Upper lobe of right lung (tissue), 1 donor: ENCODE measurements at regions not wholly inside any gene's neighbourhood (a gene's known extent, or its start where the extent isn't known, plus 50 kb on each side); places are given as distances from the start of the nearest gene placed in this dataset.
"Not testable (repeated sequence)": the region's sequence is repeated elsewhere in the genome, so short reads cannot be mapped to it uniquely, and the experiment has no call there.

Experiments used
- ATAC-seq: fragments of 200-7000 bp; cut with Tn5 transposase; one replicate; pipeline ENCODE4 v1.9.1; 2020; ENCODE audit warnings: mild to moderate bottlenecking, moderate library complexity
- DNase-seq: peaks from one replicate; pipeline ENCODE4 v3.0.0-alpha.2; 2020
- H3K27ac ChIP-seq: fragments of 200-600 bp; one replicate; pipeline ENCODE4 v1.8.0; 2022
- H3K27me3 ChIP-seq: fragments of 200-600 bp; one replicate; pipeline ENCODE4 v1.8.0; 2022; ENCODE audit warnings: mild to moderate bottlenecking
- H3K36me3 ChIP-seq: fragments of 200-600 bp; one replicate; pipeline ENCODE4 v1.8.0; 2022
- H3K4me1 ChIP-seq: fragments of 200-600 bp; one replicate; pipeline ENCODE4 v1.8.0; 2022
- H3K4me3 ChIP-seq: fragments of 200-600 bp; one replicate; pipeline ENCODE4 v1.8.0; 2022; ENCODE audit warnings: mild to moderate bottlenecking
- H3K9me3 ChIP-seq: fragments of 200-600 bp; one replicate; pipeline ENCODE4 v1.8.0; 2022
- intact Hi-C: fragments of 100-400 bp; cut with DNase I; formaldehyde crosslinking; loops from one replicate; pipeline ENCODE4 v1.11.0; 2022
- TF ChIP-seq, protein P1 (sequence below): fragments of 200-600 bp; IDR thresholded peaks from one replicate; pipeline ENCODE4 v1.8.0; 2022; ENCODE audit warnings: antibody characterized with exemption
- donor health status: DM: no; HTN: yes; CAD: no; lungs with severe emphysema.

DNA sequence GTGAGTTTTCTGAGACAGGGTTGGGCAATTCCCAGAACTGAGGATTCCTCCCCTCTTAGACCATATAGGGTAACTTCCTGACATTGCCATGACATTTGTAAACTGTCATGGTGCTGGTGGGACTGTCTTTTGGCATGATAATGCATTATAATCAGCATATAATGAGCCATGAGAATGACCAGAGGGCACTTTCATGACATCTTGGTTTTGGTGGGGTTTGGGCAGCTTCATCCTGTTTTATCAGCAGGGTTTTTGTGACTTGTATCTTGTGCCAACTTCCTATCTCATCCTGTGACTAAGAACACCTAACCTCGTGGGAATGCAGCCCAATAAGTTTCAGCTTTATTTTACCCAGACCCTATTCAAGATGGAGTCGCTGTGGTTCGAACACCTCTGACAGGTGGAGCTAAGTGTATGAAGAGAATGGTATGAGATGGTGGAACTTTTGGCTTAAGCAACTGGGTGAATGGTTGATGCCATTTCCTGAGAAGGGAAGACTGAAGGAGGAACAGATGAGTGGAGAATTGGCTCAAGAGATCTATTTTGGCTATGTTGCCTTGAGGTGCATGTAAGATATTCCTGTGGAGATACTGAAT is 217.3 kb downstream of the RAB11FIP4 start:
- no peaks in the 10 kb centered on the region for H3K9me3 ChIP-seq
- H3K27ac ChIP-seq = no peak overlapping the region
- no peaks in the 10 kb centered on the region for H3K36me3 ChIP-seq
- DNase-seq = no peak
- no peak for ATAC-seq
- H3K4me3 ChIP-seq = no peak overlapping the region
- no peaks in the 10 kb centered on the region for H3K27me3 ChIP-seq
- no peaks in the 10 kb centered on the region for H3K4me1 ChIP-seq
- TF ChIP-seq, protein P1, sequence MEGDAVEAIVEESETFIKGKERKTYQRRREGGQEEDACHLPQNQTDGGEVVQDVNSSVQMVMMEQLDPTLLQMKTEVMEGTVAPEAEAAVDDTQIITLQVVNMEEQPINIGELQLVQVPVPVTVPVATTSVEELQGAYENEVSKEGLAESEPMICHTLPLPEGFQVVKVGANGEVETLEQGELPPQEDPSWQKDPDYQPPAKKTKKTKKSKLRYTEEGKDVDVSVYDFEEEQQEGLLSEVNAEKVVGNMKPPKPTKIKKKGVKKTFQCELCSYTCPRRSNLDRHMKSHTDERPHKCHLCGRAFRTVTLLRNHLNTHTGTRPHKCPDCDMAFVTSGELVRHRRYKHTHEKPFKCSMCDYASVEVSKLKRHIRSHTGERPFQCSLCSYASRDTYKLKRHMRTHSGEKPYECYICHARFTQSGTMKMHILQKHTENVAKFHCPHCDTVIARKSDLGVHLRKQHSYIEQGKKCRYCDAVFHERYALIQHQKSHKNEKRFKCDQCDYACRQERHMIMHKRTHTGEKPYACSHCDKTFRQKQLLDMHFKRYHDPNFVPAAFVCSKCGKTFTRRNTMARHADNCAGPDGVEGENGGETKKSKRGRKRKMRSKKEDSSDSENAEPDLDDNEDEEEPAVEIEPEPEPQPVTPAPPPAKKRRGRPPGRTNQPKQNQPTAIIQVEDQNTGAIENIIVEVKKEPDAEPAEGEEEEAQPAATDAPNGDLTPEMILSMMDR = no peak
- intact Hi-C loops = no loop called here

DNA sequence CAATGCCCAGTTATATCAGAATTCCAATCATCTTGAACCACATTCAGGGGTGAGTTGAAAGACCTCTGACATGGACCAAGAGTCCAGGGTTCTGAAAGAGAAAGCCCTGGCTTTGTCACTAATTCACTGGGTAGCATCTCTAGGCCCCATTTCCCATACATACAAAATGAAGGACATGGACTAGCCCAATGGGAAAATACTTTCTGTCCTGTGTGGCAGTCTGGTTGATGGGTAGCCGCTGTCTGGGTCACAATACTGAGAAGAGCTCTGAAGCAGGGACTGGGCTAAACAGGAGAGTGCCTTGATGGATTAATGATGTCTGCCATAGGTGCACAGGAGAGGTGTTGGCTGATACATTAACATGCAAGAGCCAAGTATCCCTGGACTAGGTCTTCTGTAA is 214.3 kb downstream of the RAB11FIP4 start:
- ATAC-seq (no peak), DNase-seq (no peak)
- H3K4me3 ChIP-seq = no peak overlapping the region
- TF ChIP-seq, protein P1 = no peak
- no peaks in the 10 kb centered on the region for H3K9me3 ChIP-seq
- intact Hi-C loops = no loop called here
- H3K27me3 ChIP-seq = no peaks in the 10 kb centered on the region
- H3K4me1 ChIP-seq = no peaks in the 10 kb centered on the region
- H3K27ac ChIP-seq = no peak overlapping the region
- no peaks in the 10 kb centered on the region for H3K36me3 ChIP-seq

DNA sequence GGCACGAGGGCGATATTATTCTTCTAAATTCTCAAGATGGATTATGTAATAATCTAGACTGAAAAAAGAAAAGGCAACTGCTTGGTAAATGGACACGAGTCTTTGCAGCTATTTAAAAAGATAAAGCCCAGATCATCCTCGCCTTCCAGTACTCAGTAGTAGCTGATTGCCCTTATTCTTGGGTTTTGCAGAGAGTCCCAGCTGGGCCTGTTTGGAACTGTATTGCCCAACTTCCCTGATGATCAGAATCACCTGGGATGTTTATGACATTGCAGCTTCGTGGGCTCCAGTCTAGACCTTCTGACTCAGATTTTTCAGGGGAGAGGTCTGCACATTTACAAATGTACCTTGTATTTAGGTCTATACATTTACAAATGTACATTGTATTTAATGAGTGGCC is 213.5 kb downstream of the RAB11FIP4 start:
- DNase-seq = no peak
- H3K27me3 ChIP-seq = no peaks in the 10 kb centered on the region
- H3K4me1 ChIP-seq = no peaks in the 10 kb centered on the region
- H3K36me3 ChIP-seq = no peaks in the 10 kb centered on the region
- intact Hi-C loops = no loop called here
- no peaks in the 10 kb centered on the region for H3K9me3 ChIP-seq
- ATAC-seq = no peak
- no peak overlapping the region for H3K27ac ChIP-seq
- H3K4me3 ChIP-seq = no peak overlapping the region
- TF ChIP-seq, protein P1 = no peak

DNA sequence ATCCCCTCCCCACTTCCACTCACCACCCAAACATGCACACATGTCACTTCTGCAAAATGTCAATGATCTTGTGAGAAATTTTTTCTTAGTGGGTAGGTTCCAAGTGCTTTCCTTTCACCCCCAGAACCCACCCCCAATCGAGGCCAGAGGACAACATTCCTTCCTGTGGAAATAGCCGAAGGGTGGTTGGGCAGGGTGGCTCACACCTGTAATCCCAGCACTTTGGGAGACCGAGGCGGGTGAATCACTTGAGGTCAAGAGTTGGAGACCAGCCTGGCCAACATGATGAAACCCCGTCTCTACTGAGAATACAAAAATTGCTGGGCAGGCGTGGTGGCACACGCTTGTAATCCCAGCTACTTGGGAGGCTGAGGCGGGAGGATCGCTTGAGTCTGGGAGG is 208.7 kb downstream of the RAB11FIP4 start:
- H3K9me3 ChIP-seq, intact Hi-C loops, DNase-seq, H3K4me3 ChIP-seq, H3K4me1 ChIP-seq, H3K27me3 ChIP-seq, H3K27ac ChIP-seq, ATAC-seq, H3K36me3 ChIP-seq: not testable (repeated sequence)

DNA sequence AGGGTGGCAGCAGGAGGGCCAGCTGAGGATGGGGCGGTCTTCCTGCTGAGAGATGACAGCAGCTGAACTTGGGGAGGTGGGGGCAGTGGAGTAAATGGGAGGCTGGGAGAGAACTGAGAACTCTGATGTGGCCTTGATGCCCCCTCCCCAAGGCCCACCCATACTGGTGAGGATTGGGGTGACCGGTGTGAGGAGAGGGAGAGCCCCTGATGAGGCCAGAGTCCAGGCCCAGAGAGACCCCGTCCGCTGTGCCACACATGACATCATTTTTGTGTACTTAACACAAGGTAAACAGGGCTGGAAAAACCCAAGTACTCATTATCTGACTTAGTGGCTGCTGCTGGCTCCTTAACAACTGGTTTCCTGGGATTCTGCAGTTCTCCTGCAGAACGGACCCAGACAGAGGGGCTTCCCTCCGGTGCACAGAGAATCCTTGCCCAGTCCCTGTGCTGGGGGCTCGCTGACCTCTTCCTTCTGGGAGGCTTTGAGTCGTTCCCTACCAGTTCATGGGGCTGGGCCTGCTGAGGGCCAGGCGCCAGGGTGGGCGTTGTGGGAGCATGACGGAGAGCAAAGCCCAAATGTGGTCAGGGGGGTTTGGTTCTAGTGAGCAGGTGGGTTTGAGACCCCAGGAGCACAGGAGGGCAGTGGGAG is 207.6 kb downstream of the RAB11FIP4 start:
- no peaks in the 10 kb centered on the region for H3K27me3 ChIP-seq
- intact Hi-C loops = no loop called here
- no peak overlapping the region for H3K4me3 ChIP-seq
- no peaks in the 10 kb centered on the region for H3K36me3 ChIP-seq
- TF ChIP-seq, protein P1 = no peak
- DNase-seq = no peak
- no peak overlapping the region for H3K27ac ChIP-seq
- no peak for ATAC-seq
- peaks cover 8% of the 10 kb centered on the region for H3K4me1 ChIP-seq
- no peaks in the 10 kb centered on the region for H3K9me3 ChIP-seq

DNA sequence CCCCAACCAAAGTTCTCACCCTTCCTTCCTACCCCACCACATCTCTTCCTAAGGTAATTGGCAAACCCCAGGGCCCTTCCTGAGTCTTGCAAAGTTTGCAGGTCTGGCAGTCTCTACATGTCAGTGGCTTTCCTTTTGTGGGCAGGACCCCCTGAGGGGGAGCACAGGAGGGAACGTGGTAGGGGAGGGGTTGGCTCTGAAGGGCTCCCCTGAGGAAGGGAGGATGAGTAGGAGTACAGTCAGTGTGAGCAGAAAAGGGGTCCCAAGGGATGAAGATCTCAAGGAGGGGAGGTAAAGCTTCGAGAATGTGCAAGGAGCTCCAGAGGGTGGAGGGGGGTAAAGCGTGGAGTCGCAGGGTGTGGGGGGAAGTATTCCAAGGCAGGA is 206.9 kb downstream of the RAB11FIP4 start:
- H3K4me3 ChIP-seq = no peak overlapping the region
- no peaks in the 10 kb centered on the region for H3K27me3 ChIP-seq
- peaks cover 8% of the 10 kb centered on the region for H3K4me1 ChIP-seq
- TF ChIP-seq, protein P1 = no peak
- H3K9me3 ChIP-seq = no peaks in the 10 kb centered on the region
- no peak overlapping the region for H3K27ac ChIP-seq
- ATAC-seq (no peak), DNase-seq (no peak)
- no peaks in the 10 kb centered on the region for H3K36me3 ChIP-seq
- intact Hi-C loops = no loop called here
